ENCODE measurements at regions not wholly inside any gene's neighbourhood (a gene's known extent, or its start where the extent isn't known, plus 50 kb on each side); places are given as distances from the start of the nearest gene placed in this dataset.

DNA sequence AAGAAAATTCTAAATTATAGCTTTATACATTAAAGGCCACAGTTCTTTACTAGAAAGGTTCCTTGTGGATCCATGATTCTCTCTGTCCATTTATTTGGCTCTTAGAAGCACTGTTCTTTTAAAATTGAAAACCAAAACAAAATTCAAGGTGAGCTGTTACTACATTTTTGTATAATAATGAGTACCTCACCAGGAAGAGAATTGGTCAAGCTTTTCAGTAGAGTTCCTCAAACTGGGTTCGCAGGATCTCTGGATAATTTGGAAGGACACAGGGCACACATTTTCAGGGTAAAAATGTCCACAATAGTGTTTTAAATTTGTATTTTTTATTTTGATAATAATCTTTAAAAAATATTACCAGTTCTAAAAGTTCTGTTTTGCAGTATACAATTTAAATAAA, 93.0 kb downstream of the PPP1R3A start:
- DNase-seq, result no peak

DNA sequence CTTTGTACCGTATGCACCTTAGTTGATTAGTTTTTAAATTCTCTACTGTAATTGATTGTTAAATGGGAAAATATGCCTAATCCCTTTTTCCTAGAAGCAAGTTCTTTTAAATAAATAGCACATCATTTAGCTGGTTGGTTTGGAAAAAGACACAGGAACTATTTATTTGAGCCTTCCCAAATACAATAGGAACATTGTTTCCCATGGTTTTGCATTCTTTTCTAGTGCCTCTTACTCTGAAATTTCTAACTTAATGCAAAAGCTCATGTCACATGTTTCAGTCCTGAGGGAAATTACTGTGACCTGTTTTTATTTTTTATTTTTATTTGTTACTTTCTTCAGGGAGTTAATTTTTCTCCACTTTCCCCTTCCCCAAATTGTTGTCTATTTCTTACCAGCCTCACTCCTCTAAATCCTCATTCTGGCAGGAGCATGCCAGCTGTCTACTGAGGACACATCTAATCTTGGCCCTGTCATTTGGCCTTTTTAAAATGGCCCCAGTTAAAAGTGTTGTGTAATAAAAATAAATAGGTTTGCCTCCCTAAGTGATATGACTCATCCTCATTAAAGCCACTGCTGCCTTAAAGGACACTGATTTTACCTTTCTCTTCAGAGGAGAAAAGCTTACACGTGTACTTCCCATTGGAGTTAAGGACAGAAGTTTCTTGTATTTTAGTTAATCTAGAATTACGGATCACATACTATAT, 94.5 kb downstream of the PPP1R3A start:
- DNase-seq, result peak; percentile 74 to 84

DNA sequence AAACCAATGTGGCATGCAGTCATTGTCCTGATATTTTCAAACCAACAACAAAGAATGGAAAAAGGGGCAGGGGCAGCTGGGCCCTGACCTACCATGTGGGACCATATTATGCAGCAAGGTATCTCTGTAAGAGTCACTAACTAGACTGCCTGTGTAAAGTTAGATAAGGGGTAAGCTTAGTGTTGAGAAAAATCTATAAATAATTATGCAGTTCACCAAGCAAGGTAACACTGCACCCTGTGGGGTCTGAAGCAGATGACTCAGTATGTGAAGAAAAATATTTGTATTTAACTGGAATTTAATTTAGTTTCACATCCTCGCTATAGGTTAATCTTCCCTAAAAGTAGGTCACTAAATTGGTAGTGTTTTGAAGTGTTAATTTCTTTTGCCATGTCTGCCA, 99.3 kb downstream of the PPP1R3A start:
- no peak for DNase-seq

DNA sequence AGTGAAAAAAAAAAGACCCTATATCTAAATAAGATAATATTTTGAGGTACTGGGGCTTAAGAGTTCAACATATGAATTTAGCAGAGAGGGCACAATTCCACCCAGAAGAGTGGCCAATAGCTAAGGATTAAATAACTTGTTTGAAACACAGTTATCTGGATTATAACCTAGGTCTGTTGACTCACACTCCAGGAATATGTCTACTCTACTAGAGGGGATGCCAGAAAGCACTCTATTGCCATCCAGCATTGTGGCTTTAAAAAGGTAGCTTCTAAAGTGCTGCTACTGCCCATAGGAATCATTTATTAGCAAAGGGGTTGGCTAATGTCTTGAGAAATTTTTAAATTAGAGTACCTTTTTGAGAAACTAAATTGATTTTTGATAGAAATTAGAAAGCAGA, 102.2 kb downstream of the PPP1R3A start:
- DNase-seq, result no peak

- no peak for DNase-seq
These were observed 105.3 kb downstream of the PPP1R3A start for GRCh38 chr7:113813471-113813870.

- DNase-seq, result no peak
These were observed 106.1 kb downstream of the PPP1R3A start for GRCh38 chr7:113812591-113813255.

DNA sequence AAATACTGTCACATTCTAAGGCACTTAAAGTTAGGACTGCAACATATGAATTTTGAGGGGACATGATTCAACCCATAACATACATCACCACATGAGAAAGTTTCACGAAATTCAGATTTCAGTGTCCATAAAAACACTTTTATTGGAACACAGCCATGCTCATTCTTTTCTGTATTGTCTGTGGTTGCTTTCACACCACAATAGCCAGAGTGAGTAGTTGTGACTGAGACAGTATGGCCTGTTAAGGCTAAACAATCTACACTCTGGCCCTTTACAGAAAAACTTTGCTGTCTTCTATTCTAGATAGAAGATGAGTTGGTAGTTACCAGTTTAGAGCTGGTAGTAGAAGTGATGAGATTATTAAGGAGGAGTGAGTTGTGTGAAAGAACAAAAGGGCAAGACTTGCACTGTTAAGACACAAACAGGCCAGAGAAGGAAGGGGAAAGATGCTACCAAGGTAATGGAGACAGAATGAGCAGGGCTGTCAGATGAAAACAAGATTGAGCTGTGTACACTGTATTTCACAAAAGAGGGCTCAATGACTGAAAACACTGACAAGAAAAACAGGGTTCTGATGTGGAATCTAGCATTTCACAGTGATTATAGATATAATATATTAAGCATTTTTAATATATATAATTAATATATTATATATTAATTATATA, 108.6 kb downstream of the PPP1R3A start:
- DNase-seq, result no peak

DNA sequence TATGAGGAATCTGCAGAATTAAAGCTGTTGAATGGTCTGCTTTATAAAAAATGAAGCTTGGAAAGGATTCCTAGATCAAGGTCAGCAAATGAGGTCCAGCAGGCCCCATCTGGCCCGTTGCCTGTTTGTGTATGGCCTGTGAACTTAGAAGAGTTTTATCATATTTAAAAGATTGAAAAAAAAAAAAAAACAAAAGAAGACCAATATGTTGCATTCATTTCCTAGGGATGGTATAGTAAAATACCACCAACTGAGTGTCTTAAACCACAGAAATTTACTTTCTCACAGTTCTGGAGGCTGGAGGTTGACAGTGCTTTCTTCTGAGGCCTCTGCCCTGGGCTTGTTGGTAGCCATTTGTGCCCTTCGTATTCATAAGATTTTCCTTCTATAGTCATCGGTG, 109.2 kb downstream of the PPP1R3A start:
- no peak for DNase-seq

GRCh38 chr7:113806633-113807327, 112.0 kb downstream of the PPP1R3A start:
- DNase-seq, result no peak

- no peak for DNase-seq
These were observed 112.8 kb downstream of the PPP1R3A start for GRCh38 chr7:113805976-113806375.

- DNase-seq, result no peak
These were observed 114.2 kb downstream of the PPP1R3A start for GRCh38 chr7:113804475-113805095.

DNA sequence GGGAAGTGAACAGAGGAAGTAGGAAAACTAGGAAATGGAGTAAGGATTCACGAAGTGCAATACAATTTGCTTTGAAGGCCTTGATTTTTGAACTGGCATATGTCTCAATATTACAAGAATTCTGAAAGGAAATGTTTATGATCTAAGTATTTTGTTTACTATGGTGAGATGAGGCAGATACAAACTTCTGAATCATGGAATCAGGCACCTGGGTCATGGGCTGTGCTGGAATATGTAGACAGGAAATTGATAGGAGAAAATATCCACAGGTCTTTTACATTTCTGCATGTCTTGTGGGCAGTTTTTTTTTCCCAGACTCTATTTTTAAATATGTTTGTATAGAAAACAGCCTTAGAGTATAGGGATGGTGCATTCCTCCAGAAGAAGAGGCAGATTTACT, 117.1 kb downstream of the PPP1R3A start:
- DNase-seq, result no peak

DNA sequence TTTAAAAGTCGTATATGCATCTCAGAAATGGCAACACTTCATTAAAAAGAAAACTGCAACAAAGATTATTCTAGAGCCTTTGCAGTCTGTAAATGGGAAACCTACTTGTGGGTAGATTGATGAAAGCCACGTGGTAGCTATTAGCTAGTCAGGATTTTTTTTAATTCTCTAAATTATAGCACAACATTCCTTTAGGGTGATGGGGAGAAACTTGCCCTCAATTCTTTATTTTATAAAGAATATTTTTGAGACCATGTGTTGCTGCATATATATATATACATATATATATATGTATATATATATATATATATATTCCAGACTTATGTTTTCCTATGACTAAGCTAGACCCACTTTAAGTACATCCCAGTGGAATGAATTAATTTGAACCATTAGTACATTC, 118.0 kb downstream of the PPP1R3A start:
- DNase-seq, result no peak

DNA sequence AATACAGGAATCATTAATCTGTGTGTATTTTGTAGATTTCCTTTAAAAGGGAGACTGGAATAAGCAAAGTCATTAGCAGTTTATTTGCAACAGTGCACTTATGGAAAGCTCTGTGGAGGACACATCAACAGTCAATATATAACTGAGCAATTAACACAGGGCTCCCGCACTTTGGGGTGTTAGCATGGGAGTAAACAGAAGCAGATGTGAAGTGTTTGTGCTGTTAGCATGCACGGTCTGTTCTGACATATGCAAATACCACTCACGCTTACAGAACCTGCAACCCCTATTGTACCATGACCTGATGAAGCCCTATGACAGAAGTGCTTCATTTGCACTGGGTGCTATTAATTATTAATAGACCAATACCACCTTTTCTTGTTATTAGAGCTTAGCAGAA, 118.9 kb downstream of the PPP1R3A start:
- peak; percentile 57 to 78 for DNase-seq

DNA sequence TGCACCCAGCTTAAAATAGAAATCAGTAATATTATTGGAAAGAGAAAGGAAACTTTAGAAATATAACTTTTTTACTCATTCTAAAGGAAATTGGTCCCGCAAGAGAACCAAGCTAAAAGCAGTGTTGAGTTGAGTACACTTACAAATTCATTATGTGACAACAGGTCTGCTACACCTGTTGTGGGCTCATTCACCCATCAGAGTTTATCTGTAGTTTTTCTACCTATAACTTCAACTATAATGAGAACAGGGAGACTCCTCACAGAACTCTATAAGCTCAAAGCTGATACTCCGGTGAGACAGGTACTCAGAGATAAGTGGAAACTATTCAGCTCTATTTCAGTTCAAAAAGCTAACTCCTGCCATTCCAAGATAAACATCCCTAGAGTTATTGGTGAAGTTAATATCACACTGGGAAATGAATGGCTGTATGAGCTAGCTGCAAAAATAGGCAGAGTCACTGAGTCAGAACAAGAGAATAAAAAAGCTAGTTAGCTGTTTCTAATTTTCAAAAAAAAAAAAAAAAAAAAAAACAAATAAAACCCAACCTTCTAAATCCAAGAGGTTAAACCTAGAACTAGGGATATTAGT, 121.3 kb downstream of the PPP1R3A start:
- DNase-seq, result no peak

GRCh38 chr7:113796557-113796956, 122.3 kb downstream of the PPP1R3A start:
- DNase-seq, result no peak

- no peak for DNase-seq
These were observed 124.2 kb downstream of the PPP1R3A start for GRCh38 chr7:113794573-113794972.

GRCh38 chr7:113793171-113793570, 125.6 kb downstream of the PPP1R3A start:
- no peak for DNase-seq

DNA sequence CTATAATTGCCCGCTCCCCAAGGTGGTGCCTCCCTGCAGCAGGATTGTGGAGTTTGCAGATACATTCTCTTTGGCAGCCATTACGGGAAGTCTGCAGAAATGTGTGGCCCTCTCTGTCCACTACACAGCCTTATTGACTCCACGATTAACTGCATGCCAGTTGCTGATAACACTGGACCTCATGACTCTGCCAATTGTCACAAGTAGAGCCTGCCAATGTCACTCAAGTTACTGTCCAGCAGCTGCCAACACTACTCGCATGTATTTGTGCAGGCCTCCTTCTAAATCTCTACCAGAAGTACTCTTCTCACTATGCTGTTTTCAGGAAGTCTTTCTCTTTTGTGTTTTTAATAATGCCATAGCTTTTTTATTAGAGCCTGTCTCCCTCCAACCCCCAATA, 128.8 kb downstream of the PPP1R3A start:
- DNase-seq, result no peak

- no peak for DNase-seq
These were observed 131.7 kb downstream of the PPP1R3A start for GRCh38 chr7:113787106-113787505.

- DNase-seq, result no peak
These were observed 133.9 kb downstream of the PPP1R3A start for GRCh38 chr7:113784956-113785355.

DNA sequence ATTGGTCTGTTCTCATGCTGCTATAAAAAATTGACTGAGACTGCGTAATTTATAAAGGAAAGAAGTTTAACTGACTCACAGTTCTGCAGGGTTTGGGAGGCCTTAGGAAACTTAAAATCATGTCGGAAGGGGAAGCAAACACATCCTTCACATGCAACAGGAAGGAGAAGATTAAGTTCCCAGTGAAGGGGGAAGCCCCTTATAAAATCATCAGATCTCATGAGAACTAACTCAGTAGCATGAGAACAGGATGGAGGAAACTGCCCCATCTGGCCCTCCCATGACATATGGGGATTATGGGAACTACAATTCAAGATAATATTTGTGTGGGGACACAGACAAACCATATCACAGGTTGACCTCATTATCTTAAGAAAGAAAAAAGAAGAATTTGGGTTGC, 134.5 kb downstream of the PPP1R3A start:
- DNase-seq, result no peak

DNA sequence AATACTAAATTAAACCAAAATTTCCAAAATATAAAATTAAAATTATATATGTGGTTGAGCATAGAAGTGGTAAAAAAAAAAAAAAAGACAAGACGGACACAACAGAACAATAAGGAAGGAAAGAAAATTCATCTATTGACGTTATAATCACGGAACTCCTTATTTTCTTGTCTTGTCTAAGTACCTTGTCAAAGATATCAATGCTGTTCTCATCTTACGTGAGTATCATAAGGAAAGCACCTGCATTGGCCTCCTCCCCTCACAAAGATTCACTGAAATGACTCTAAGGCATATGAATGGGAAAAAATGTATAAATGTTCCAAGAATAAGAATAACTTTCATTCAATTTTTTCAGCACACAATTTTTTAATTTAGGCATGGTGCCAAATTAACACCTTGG, 135.4 kb downstream of the PPP1R3A start:
- DNase-seq, result no peak
